K562 (cell line): ENCODE measurements at regions not wholly inside any gene's neighbourhood (a gene's known extent, or its start where the extent isn't known, plus 50 kb on each side); places are given as distances from the start of the nearest gene placed in this dataset.

ENCODE experiments used
- CHCHD3 ChIP-seq: fragments of 250-450 bp; sonication (Bioruptor Pico); IDR thresholded peaks from 2 replicates; pipeline ENCODE4 v2.1.2; 2022; ENCODE audit warnings: mild to moderate bottlenecking
- FOXJ3 ChIP-seq: sonication (generic); formaldehyde crosslinking; IDR thresholded peaks from 2 replicates; pipeline ENCODE4 v1.4.0; 2020; ENCODE audit warnings: mild to moderate bottlenecking, missing genetic modification reagents
- FOXM1 ChIP-seq, 2 experiments: fragments of 450-650 bp in 1 of 2; sonication (generic) in 1 of 2; formaldehyde crosslinking in 1 of 2; IDR thresholded peaks; 2 replicates each; pipeline versions ENCODE4 v1.6.1 to v1.9.0; 2017 to 2022; ENCODE audit warnings: low read depth in 2 of 2, mild to moderate bottlenecking in 2 of 2, missing genetic modification reagents in 1 of 2, moderate library complexity in 1 of 2
- GTF2F1 ChIP-seq: IDR thresholded peaks from 2 replicates; pipeline ENCODE4 v1.6.1; 2011; ENCODE audit warnings: low read depth, low read length, improper control_type of control experiment
- JUN ChIP-seq, 2 experiments: sonication (generic) in 1 of 2; formaldehyde crosslinking in 1 of 2; IDR thresholded peaks; 2 replicates each; pipeline versions ENCODE4 v1.6.1 to v1.8.0; 2012 to 2022; ENCODE audit warnings: borderline replicate concordance in 2 of 2, mild to moderate bottlenecking in 2 of 2, improper control_type of control experiment in 1 of 2, low read depth in 1 of 2, low read length in 1 of 2, missing genetic modification reagents in 1 of 2
- MIER1 ChIP-seq: fragments of 450-650 bp; IDR thresholded peaks from 2 replicates; pipeline ENCODE4 v1.6.1; 2016; ENCODE audit warnings: antibody characterized with exemption, mild to moderate bottlenecking, low read depth
- NFYB ChIP-seq: IDR thresholded peaks from 2 replicates; pipeline ENCODE4 v1.6.1; 2011; ENCODE audit warnings: mild to moderate bottlenecking, moderate library complexity; ENCODE audit not compliant: insufficient read length; ENCODE audit errors: extremely low read depth
- NR3C1 ChIP-seq: sonication (generic); formaldehyde crosslinking; IDR thresholded peaks from 2 replicates; pipeline ENCODE4 v1.8.1; 2022; ENCODE audit warnings: missing genetic modification reagents
- POLR2A ChIP-seq: fragments of 450-650 bp; conservative IDR thresholded peaks from 2 replicates; pipeline ENCODE4 v1.6.1; 2016
- RFX1 ChIP-seq: fragments of 450-650 bp; IDR thresholded peaks from 2 replicates; pipeline ENCODE4 v1.6.1; 2016; ENCODE audit warnings: mild to moderate bottlenecking, moderate library complexity
- ZNF232 ChIP-seq: sonication (generic); formaldehyde crosslinking; IDR thresholded peaks from 2 replicates; pipeline ENCODE4 v1.8.0; 2022; ENCODE audit warnings: mild to moderate bottlenecking, missing genetic modification reagents
- TF ChIP-seq, protein P1 (sequence below): sonication (generic); formaldehyde crosslinking; IDR thresholded peaks from 2 replicates; pipeline ENCODE4 v1.5.0; 2020; ENCODE audit warnings: missing genetic modification reagents
- TF ChIP-seq, protein P2 (sequence below), 2 experiments: fragments of 250-450 bp in 1 of 2; fragments of 450-650 bp in 1 of 2; sonication (Bioruptor Pico) in 1 of 2; IDR thresholded peaks; 2 replicates each; pipeline versions ENCODE4 v1.6.1 to v1.8.0; 2016 to 2021; ENCODE audit warnings: mild to moderate bottlenecking in 2 of 2, moderate library complexity in 2 of 2, missing compliant biosample characterization in 1 of 2, missing genetic modification characterization in 1 of 2

DNA sequence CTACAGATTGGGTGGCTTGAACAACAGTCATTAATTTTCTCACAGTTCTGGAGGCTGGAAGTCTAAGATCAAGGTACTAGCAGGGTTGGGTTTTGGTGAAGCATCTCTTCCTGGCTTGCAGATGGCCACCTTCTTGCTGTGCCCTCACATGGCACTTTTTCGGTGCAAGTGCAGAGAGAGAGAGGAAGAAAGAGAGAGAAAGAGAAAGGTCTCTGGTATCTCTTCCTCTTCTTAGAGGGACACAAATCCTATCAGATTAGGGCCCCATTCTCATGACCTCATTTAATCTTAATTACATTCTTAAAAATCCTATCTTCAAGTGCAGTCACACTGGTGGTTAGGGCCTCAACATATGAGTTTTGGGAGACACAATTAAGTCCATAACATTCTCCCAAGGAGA lies 167.1 kb downstream of the NFKBIZ start:
- TF ChIP-seq MIER1 (no peak), NR3C1 (CRISPR knock-in tag) (no peak), POLR2A (no peak), RFX1 (no peak), GTF2F1 (no peak), NFYB (no peak), ZNF232 (CRISPR knock-in tag) (no peak), FOXM1 (IDR thresholded peaks at IDR 0.05; ENCODE audit: low read depth) (no peak), FOXM1 (CRISPR knock-in tag; IDR thresholded peaks at IDR 0.05; ENCODE audit: low read depth) (no peak), FOXJ3 (CRISPR knock-in tag) (no peak), CHCHD3 (CRISPR knock-in tag) (no peak), JUN (IDR thresholded peaks at IDR 0.05; ENCODE audit: borderline replicate concordance, low read depth, low read length) (no peak), JUN (CRISPR knock-in tag; IDR thresholded peaks at IDR 0.05; ENCODE audit: borderline replicate concordance) (no peak)
- TF ChIP-seq, protein P1, sequence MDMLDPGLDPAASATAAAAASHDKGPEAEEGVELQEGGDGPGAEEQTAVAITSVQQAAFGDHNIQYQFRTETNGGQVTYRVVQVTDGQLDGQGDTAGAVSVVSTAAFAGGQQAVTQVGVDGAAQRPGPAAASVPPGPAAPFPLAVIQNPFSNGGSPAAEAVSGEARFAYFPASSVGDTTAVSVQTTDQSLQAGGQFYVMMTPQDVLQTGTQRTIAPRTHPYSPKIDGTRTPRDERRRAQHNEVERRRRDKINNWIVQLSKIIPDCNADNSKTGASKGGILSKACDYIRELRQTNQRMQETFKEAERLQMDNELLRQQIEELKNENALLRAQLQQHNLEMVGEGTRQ (CRISPR knock-in tag): no peak
- TF ChIP-seq, protein P2, sequence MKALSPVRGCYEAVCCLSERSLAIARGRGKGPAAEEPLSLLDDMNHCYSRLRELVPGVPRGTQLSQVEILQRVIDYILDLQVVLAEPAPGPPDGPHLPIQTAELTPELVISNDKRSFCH (CRISPR knock-in tag; IDR thresholded peaks at IDR 0.05): no peak
- TF ChIP-seq, protein P2 (tag; IDR thresholded peaks at IDR 0.05): no peak
